K562 (cell line): ENCODE measurements at regions not wholly inside any gene's neighbourhood (a gene's known extent, or its start where the extent isn't known, plus 50 kb on each side); places are given as distances from the start of the nearest gene placed in this dataset.

Experiments used
- CTBP1 ChIP-seq: fragments of 450-650 bp; IDR thresholded peaks from 2 replicates; pipeline ENCODE4 v1.6.1; 2016; ENCODE audit warnings: borderline replicate concordance
- HDAC1 ChIP-seq, 2 experiments: fragments of 450-650 bp; IDR thresholded peaks; 2 replicates each; pipeline ENCODE4 v1.6.1; 2016 to 2017; ENCODE audit warnings: inconsistent platforms in 1 of 2, mild to moderate bottlenecking in 1 of 2, moderate library complexity in 1 of 2
- OTX1 ChIP-seq: fragments of 450-650 bp; formaldehyde crosslinking; IDR thresholded peaks from 2 replicates; pipeline ENCODE4 v1.4.0; 2022; ENCODE audit warnings: mild to moderate bottlenecking
- TF ChIP-seq, protein P1 (sequence below): fragments of 450-650 bp; IDR thresholded peaks from 2 replicates; pipeline ENCODE4 v1.6.1; 2016; ENCODE audit warnings: mild to moderate bottlenecking, moderate library complexity
- TF ChIP-seq, protein P2 (sequence below): fragments of 450-650 bp; IDR thresholded peaks from 2 replicates; pipeline ENCODE4 v1.6.1; 2016
- TF ChIP-seq, protein P3 (sequence below), 3 experiments: IDR thresholded peaks in 2 of 3; conservative IDR thresholded peaks in 1 of 3; 2 replicates each; pipeline ENCODE4 v1.5.1; 2011 to 2012; ENCODE audit warnings: low read length in 3 of 3, mild to moderate bottlenecking in 3 of 3, control low read depth in 2 of 3, improper control_type of control experiment in 1 of 3, inconsistent platforms in 1 of 3, low read depth in 1 of 3, mixed read lengths in 1 of 3, moderate library complexity in 1 of 3; ENCODE audit not compliant: insufficient read depth in 2 of 3

DNA sequence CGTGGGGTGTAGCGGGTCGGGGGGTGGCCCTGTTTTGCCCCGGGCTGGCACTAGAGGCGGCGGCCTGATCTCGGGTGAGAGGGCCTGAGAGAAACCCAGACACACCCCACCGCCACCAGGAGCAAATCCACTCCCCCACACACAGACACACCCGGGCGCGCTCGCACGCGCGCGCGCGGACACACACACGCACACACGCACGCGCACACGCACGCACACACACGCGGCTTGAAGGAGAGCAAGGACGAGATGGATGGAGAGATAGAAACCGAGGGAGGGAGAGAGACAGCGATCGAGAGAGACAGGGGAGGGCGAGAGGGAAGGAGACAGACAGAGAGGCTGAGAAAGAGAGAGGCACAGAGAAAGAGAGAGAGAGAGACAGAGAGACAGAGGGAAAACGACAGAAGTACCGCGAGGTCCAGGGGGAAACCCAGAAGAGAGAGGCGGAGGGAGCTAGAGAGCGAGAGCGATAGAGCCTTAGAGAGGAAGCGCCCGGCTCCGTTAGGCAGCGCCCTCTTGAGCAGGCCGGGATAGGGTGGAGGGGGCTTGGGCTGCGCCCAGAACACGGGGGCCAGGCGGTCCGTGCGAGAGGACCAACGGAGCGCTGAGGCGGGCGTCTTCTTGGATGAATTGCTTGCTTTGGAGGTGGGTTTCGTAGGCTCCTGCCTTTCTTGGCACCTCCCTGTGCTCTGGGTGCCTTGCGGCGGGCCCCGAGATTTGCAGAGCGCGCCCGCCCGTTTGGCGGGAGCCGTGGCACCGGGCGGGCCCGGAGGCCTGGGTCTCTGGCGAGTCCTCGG lies 69.7 kb downstream of the RNF187 start (continued):
- TF ChIP-seq HDAC1 (IDR thresholded peaks at IDR 0.05) (peak in 1 of 2 experiments; percentile 76; a peak in 1 of 4 replicates), CTBP1 (0 out of 2 replicates have a peak, but pooled peaks have one; percentile 29), OTX1 (CRISPR knock-in tag) (peak; percentile 73; the same call in 1 of the 2 replicates)
- TF ChIP-seq, protein P1, sequence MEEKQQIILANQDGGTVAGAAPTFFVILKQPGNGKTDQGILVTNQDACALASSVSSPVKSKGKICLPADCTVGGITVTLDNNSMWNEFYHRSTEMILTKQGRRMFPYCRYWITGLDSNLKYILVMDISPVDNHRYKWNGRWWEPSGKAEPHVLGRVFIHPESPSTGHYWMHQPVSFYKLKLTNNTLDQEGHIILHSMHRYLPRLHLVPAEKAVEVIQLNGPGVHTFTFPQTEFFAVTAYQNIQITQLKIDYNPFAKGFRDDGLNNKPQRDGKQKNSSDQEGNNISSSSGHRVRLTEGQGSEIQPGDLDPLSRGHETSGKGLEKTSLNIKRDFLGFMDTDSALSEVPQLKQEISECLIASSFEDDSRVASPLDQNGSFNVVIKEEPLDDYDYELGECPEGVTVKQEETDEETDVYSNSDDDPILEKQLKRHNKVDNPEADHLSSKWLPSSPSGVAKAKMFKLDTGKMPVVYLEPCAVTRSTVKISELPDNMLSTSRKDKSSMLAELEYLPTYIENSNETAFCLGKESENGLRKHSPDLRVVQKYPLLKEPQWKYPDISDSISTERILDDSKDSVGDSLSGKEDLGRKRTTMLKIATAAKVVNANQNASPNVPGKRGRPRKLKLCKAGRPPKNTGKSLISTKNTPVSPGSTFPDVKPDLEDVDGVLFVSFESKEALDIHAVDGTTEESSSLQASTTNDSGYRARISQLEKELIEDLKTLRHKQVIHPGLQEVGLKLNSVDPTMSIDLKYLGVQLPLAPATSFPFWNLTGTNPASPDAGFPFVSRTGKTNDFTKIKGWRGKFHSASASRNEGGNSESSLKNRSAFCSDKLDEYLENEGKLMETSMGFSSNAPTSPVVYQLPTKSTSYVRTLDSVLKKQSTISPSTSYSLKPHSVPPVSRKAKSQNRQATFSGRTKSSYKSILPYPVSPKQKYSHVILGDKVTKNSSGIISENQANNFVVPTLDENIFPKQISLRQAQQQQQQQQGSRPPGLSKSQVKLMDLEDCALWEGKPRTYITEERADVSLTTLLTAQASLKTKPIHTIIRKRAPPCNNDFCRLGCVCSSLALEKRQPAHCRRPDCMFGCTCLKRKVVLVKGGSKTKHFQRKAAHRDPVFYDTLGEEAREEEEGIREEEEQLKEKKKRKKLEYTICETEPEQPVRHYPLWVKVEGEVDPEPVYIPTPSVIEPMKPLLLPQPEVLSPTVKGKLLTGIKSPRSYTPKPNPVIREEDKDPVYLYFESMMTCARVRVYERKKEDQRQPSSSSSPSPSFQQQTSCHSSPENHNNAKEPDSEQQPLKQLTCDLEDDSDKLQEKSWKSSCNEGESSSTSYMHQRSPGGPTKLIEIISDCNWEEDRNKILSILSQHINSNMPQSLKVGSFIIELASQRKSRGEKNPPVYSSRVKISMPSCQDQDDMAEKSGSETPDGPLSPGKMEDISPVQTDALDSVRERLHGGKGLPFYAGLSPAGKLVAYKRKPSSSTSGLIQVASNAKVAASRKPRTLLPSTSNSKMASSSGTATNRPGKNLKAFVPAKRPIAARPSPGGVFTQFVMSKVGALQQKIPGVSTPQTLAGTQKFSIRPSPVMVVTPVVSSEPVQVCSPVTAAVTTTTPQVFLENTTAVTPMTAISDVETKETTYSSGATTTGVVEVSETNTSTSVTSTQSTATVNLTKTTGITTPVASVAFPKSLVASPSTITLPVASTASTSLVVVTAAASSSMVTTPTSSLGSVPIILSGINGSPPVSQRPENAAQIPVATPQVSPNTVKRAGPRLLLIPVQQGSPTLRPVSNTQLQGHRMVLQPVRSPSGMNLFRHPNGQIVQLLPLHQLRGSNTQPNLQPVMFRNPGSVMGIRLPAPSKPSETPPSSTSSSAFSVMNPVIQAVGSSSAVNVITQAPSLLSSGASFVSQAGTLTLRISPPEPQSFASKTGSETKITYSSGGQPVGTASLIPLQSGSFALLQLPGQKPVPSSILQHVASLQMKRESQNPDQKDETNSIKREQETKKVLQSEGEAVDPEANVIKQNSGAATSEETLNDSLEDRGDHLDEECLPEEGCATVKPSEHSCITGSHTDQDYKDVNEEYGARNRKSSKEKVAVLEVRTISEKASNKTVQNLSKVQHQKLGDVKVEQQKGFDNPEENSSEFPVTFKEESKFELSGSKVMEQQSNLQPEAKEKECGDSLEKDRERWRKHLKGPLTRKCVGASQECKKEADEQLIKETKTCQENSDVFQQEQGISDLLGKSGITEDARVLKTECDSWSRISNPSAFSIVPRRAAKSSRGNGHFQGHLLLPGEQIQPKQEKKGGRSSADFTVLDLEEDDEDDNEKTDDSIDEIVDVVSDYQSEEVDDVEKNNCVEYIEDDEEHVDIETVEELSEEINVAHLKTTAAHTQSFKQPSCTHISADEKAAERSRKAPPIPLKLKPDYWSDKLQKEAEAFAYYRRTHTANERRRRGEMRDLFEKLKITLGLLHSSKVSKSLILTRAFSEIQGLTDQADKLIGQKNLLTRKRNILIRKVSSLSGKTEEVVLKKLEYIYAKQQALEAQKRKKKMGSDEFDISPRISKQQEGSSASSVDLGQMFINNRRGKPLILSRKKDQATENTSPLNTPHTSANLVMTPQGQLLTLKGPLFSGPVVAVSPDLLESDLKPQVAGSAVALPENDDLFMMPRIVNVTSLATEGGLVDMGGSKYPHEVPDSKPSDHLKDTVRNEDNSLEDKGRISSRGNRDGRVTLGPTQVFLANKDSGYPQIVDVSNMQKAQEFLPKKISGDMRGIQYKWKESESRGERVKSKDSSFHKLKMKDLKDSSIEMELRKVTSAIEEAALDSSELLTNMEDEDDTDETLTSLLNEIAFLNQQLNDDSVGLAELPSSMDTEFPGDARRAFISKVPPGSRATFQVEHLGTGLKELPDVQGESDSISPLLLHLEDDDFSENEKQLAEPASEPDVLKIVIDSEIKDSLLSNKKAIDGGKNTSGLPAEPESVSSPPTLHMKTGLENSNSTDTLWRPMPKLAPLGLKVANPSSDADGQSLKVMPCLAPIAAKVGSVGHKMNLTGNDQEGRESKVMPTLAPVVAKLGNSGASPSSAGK: peak; percentile 67; the same call in 1 of the 2 replicates
- TF ChIP-seq, protein P2, sequence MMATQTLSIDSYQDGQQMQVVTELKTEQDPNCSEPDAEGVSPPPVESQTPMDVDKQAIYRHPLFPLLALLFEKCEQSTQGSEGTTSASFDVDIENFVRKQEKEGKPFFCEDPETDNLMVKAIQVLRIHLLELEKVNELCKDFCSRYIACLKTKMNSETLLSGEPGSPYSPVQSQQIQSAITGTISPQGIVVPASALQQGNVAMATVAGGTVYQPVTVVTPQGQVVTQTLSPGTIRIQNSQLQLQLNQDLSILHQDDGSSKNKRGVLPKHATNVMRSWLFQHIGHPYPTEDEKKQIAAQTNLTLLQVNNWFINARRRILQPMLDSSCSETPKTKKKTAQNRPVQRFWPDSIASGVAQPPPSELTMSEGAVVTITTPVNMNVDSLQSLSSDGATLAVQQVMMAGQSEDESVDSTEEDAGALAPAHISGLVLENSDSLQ: 0 out of 2 replicates have a peak, but pooled peaks have one; percentile 11
- TF ChIP-seq, protein P3, sequence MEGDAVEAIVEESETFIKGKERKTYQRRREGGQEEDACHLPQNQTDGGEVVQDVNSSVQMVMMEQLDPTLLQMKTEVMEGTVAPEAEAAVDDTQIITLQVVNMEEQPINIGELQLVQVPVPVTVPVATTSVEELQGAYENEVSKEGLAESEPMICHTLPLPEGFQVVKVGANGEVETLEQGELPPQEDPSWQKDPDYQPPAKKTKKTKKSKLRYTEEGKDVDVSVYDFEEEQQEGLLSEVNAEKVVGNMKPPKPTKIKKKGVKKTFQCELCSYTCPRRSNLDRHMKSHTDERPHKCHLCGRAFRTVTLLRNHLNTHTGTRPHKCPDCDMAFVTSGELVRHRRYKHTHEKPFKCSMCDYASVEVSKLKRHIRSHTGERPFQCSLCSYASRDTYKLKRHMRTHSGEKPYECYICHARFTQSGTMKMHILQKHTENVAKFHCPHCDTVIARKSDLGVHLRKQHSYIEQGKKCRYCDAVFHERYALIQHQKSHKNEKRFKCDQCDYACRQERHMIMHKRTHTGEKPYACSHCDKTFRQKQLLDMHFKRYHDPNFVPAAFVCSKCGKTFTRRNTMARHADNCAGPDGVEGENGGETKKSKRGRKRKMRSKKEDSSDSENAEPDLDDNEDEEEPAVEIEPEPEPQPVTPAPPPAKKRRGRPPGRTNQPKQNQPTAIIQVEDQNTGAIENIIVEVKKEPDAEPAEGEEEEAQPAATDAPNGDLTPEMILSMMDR (IDR thresholded peaks at IDR 0.05 in 2 of 3, conservative IDR thresholded peaks at IDR 0.05 in 1 of 3; ENCODE audit: insufficient read depth in 2 of 3, low read depth in 1 of 3, low read length in 3 of 3): peak in 2 of 3 experiments; percentile 25 to 52; a peak in 4 of 6 replicates
